Right kidney (tissue), 1 donor: ENCODE measurements at regions not wholly inside any gene's neighbourhood (a gene's known extent, or its start where the extent isn't known, plus 50 kb on each side); places are given as distances from the start of the nearest gene placed in this dataset.
"Not testable (repeated sequence)": the region's sequence is repeated elsewhere in the genome, so short reads cannot be mapped to it uniquely, and the experiment has no call there.

Source experiments
- DNase-seq: peaks from one replicate; pipeline ENCODE4 v3.0.0-alpha.2; 2016

- no peak for DNase-seq
Measured at GRCh38 chr5:72692651-72693442, 123.6 kb upstream of the TNPO1 start.

GRCh38 chr5:72692231-72692637 lies 124.2 kb upstream of the TNPO1 start:
- DNase-seq, result no peak

- DNase-seq, result no peak
Measured at GRCh38 chr5:72691751-72692150, 124.7 kb upstream of the TNPO1 start.

GRCh38 chr5:72688916-72689315 lies 127.5 kb upstream of the TNPO1 start:
- no peak for DNase-seq

GRCh38 chr5:72687288-72687687 lies 129.2 kb upstream of the TNPO1 start:
- DNase-seq, result no peak

GRCh38 chr5:72682561-72682960 lies 133.9 kb upstream of the TNPO1 start:
- no peak for DNase-seq

GRCh38 chr5:72681781-72682180 lies 134.7 kb upstream of the TNPO1 start:
- DNase-seq, result no peak

GRCh38 chr5:72677447-72677846 lies 139.0 kb upstream of the TNPO1 start:
- DNase-seq, result no peak

GRCh38 chr5:72676831-72677230 lies 139.6 kb upstream of the TNPO1 start:
- not testable (repeated sequence) for DNase-seq

GRCh38 chr5:72673623-72674022 lies 142.8 kb upstream of the TNPO1 start:
- no peak for DNase-seq

- DNase-seq, result no peak
Measured at GRCh38 chr5:72673180-72673579, 143.3 kb upstream of the TNPO1 start.

- DNase-seq, result no peak
Measured at GRCh38 chr5:72667708-72668107, 148.8 kb upstream of the TNPO1 start.

- no peak for DNase-seq
Measured at GRCh38 chr5:72662936-72663335, 153.5 kb upstream of the TNPO1 start.

- DNase-seq, result no peak
Measured at GRCh38 chr5:72662305-72662704, 154.2 kb upstream of the TNPO1 start.

GRCh38 chr5:72661405-72661804 lies 154.2 kb upstream of the ZNF366 start:
- DNase-seq, result no peak

GRCh38 chr5:72659726-72660125 lies 152.5 kb upstream of the ZNF366 start:
- no peak for DNase-seq

- no peak for DNase-seq
Measured at GRCh38 chr5:72658761-72659540, 151.7 kb upstream of the ZNF366 start.

- DNase-seq, result no peak
Measured at GRCh38 chr5:72658161-72658560, 151.0 kb upstream of the ZNF366 start.

GRCh38 chr5:72656756-72657513 lies 149.7 kb upstream of the ZNF366 start:
- DNase-seq, result no peak

- no peak for DNase-seq
Measured at GRCh38 chr5:72656331-72656730, 149.1 kb upstream of the ZNF366 start.

GRCh38 chr5:72654231-72654630 lies 147.0 kb upstream of the ZNF366 start:
- no peak for DNase-seq

- peak; percentile 12 for DNase-seq
Measured at GRCh38 chr5:72653586-72653985, 146.4 kb upstream of the ZNF366 start.

- no peak for DNase-seq
Measured at GRCh38 chr5:72651779-72652178, 144.6 kb upstream of the ZNF366 start.
